H7 (cell line): ENCODE measurements at regions not wholly inside any gene's neighbourhood (a gene's known extent, or its start where the extent isn't known, plus 50 kb on each side); places are given as distances from the start of the nearest gene placed in this dataset.
"Not testable (repeated sequence)": the region's sequence is repeated elsewhere in the genome, so short reads cannot be mapped to it uniquely, and the experiment has no call there.

ENCODE experiments used
- DNase-seq: peaks from one replicate; pipeline ENCODE4 v3.0.0; 2012
- H3K27me3 ChIP-seq: 2 replicates; pipeline ENCODE4 v1.6.0; 2011; ENCODE audit warnings: mild to moderate bottlenecking, low read length; ENCODE audit not compliant: control insufficient read depth, insufficient read depth
- H3K36me3 ChIP-seq: replicated peaks from 2 replicates; pipeline ENCODE4 v1.5.1; 2011; ENCODE audit warnings: low read length; ENCODE audit not compliant: control insufficient read depth, insufficient read depth
- H3K4me3 ChIP-seq: 2 replicates; pipeline ENCODE4 v1.5.1; 2011; ENCODE audit warnings: low read depth, mild to moderate bottlenecking, control low read depth, low read length, moderate library complexity; ENCODE audit not compliant: insufficient read depth

DNA sequence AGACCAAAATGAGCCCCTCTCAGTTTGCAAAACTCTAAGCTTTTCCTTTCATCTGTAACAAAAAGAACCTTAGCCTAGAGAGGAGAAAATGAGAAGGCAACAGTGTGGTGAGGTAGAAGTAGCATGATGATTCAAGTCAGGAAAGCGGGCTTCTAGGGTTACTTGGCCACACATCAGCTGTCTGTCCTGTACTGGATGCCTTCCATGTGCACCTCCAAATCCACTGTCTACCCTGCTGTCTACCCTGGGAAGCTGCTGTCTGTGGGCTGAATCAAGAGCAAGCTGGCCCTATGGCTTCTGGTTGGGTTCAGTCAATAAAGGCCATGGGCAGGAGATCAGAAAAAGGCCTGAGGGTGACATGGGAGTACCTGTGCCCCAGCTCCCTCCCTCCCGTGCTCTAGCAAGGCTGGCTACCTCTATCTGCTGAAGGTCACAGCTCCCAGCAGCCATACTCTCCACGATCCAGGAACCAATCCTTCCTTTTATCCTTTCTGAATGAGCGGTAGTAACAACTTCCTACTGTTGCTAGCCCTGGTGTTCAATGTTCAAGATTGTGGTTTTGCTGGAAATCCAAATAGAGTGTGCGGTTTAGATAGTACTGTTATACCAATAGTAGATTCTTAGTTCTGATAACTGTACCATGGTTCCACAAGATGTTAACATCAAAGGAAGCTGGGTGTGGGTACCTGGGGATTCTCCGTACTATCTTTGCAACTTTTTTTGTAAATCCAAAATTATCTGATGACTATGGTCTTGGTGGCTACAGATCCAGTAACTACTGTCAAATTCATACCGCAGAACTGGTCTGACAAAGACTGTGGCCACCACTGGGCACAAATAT is 191.0 kb downstream of the ESM1 start:
- DNase-seq: no peak
- Histone ChIP-seq H3K36me3 (no peaks in the 10 kb centered on the region), H3K27me3 (no peaks in the 10 kb centered on the region), H3K4me3 (no peak overlapping the region)

DNA sequence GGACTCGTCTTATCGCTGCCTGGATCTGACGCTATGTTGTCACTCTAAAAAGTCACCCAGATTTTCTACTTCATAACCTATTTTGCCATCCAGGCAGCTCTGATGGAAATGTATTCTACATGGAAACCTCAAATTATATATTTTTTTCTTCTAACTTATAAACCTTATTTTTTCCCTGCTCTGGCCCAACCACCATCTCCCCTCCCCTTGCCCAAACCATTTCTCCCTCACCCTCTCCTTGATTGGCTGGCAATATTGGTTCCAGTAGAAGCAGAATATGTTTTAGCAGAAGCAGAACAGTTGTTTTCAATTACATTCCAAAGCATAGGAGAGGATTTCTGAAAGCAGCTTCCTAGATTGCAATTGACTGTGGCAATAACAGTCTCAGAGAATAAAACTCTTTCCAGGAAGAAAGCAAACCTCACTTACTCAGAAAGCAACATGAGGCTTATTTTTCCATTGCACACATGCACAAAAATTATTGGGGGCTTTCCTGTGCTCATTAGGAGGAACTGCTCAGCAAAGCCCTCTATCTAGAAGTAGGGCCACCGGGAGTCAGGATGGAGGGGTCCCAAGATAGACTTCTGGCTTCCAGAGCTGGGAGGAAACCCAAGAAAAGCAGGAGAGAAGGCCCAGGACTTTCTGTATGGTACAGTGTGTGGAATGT is 191.8 kb downstream of the ESM1 start:
- Histone ChIP-seq H3K27me3 (no peaks in the 10 kb centered on the region), H3K4me3 (no peak overlapping the region), H3K36me3 (no peaks in the 10 kb centered on the region)
- DNase-seq: no peak

DNA sequence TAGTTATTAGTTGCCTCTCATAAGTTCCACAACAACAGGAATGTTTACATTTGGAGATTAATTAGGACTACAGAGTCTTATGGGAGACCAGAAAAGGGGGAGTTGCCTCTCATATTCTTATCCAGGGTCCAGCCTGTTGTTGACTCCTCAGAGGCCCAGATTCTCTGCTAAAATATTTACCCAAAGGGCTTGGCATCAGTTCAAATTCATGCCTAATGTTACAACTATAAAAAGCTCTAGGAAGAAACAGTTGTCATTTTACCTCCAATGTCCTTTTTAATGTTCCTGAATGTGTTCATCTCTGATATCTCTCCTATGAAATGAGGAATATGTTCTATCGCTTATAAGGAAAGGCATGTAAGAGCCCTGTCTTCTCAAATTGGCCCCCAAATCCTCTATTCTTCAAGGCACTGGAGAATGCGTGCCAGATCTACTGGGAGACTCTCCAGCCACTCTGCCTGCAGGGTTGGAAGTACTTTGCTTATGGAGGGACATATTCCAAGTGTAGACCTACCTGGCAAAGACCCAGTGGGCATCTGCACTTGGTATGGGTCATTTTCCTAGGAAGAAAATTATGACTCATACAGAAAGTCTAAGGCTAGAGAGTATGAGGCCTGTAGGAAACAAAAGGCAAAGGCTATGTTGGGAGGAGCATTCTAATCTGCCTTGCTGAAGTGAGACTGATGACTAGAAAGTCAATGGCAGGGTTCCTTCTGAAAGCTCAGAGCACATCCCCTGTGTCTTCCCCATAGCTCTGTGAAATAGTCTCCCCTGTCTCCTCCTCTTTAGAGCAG is 192.6 kb downstream of the ESM1 start:
- no peak for DNase-seq
- Histone ChIP-seq H3K27me3 (no peaks in the 10 kb centered on the region), H3K36me3 (no peaks in the 10 kb centered on the region), H3K4me3 (no peak overlapping the region)

DNA sequence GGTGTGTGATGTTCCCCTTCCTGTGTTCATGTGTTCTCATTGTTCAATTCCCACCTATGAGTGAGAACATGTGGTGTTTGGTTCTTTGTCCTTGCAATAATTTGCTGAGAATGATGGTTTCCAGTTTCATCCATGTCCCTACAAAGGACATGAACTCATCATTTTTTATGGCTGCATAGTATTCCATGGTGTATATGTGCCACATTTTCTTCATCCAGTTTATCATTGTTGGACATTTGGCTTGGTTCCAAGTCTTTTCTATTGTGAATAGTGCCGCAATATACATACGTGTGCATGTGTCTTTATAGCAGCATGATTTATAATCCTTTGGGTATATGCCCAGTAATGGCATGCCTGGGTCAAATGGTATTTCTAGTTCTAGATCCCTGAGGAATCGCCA is 197.5 kb downstream of the ESM1 start:
- H3K27me3 ChIP-seq, H3K36me3 ChIP-seq, DNase-seq, H3K4me3 ChIP-seq: not testable (repeated sequence)

DNA sequence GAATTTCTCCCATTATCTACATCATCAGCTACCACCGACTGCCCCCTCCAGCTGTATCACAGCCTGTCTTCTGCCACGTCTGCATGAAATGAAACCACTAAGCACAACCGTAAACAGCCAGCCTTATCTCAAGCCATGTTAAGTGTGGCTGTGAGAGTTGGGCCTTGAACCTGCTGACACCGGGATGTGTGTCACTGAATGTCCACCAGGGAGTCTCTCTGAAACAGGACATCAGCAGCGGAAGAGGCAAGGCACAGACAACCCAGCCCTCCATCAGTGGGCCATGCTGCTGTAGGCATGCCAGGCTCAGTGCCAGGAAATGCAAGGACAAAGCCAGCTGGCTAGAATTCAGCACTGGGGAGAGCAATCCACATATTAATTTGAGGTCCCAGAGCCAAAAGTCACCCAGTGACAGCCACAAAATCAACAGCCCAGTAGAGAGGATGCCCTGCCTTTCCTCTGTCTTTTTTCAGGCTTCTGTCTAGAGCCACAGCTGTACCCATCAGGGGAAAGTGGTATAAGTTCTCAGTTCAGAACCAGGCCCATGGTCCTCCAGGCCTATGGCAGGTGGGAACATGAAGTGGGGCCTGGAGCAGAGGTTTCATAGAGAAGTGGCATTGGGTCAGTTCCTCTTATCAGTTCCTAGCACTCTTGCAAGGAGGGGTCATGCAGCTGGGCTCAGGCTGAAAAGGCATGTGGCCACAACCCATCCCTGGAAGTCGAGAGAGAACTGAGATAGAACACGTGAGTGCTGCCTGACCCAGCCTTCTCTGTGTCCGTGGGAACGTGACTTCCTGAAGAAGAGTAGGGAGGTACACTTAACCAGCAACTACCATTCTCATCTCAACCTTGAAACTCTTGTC is 199.4 kb downstream of the ESM1 start:
- H3K36me3 ChIP-seq: no peaks in the 10 kb centered on the region
- DNase-seq: no peak
- no peaks in the 10 kb centered on the region for H3K27me3 ChIP-seq
- no peak overlapping the region for H3K4me3 ChIP-seq

DNA sequence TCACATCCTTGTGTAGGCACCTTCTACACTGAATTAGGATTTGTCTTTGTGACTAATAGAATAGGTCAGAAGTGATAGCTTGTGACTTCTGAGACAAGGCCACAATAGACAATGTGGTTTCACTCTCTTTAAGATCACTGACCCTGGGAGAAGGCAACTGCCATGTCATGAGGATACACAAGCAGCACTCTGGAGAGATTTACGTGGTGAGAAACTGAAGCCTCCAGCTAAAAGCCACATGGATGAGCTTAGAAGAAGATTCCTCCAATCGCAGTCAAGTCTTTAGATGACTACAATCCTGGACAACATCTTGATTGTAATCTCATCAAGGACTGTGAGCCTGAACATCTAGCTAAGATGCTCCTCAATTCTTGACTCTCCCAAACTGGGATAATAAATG is 206.6 kb downstream of the ESM1 start:
- Histone ChIP-seq H3K4me3 (no peak overlapping the region), H3K27me3 (no peaks in the 10 kb centered on the region), H3K36me3 (no peaks in the 10 kb centered on the region)
- no peak for DNase-seq

DNA sequence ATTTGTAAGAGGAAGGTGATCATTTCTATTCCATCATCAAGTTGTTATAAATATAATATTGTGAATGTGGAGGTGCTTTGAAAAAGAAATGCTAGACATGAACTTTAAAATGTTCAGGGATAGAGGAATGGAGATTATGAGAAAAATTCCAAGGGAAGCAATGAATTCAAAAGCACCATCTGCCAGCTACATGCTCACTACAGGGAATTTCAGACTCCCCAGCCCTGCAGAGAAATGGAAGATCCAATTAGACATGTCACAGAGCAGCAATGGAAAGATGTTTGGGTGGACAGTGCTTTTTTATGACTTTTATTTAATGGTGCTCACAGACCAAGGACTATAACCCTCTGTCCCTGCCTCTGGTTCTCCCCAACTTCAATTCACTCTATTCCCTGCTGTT is 209.7 kb downstream of the ESM1 start:
- DNase-seq: no peak
- Histone ChIP-seq H3K36me3 (no peaks in the 10 kb centered on the region), H3K27me3 (no peaks in the 10 kb centered on the region), H3K4me3 (no peak overlapping the region)

DNA sequence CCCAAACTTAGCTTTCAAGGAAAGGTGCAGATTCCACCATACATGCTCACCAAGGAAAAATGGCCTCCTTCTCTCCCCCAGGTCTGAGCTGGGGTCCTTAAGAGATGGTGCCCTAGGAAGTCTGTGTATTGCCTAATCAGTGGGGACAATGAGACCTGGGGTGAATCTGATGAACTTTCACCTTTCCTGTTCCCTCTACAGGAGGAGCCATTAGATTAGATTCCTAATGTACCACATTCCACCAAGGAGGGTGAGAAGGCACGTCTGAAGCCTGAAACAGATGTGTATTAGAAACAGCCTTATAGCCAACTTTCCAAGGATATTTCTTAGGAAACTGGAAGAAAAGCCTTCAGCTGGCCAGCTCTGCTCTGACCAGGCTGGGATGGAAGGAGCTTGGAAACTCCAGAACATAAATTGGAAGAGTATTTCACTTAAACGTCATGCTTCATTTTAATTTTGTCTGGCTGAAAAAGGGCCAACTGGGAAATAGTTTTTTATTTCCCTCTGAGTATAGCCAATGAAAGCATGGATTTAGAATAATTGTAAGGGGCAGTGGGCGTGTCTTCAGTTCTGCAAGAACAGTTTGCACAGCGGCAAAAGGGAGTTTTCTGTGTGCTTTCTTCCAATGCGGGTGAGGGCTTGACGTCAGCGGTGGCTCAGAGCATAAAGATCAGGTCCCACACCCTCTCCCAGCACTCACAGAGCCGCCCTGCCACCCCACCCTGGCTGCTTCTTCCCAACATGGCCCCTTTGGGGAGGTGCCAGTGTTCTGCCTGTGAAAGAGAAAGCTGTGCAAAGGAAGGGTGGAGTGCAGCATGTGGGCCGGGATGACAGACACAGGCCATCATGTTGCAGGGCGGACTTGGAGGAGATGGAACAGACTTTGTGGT is 210.9 kb downstream of the ESM1 start:
- H3K36me3 ChIP-seq: no peaks in the 10 kb centered on the region
- DNase-seq: no peak
- H3K4me3 ChIP-seq: no peak overlapping the region
- no peaks in the 10 kb centered on the region for H3K27me3 ChIP-seq

DNA sequence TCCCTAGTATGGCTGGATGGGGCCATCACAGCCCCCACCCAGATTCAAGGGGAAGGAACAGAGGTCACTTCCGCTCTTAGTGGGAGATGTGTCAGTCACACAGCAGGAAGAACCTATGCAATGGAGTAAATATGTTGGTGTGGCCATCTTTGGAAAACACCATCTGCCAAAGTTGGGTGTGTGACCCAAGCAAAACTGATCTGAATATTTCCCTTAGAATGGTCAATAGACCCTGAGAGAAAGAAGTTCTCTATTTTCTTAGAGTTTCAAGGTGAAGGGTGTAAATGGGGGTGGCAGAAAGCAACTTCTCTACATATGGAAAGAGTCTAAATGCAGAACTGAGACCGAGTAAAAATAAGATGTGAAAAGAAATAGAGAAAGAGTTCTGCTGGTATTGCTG is 212.7 kb downstream of the ESM1 start:
- DNase-seq: no peak
- Histone ChIP-seq H3K27me3 (no peaks in the 10 kb centered on the region), H3K4me3 (no peak overlapping the region), H3K36me3 (no peaks in the 10 kb centered on the region)

DNA sequence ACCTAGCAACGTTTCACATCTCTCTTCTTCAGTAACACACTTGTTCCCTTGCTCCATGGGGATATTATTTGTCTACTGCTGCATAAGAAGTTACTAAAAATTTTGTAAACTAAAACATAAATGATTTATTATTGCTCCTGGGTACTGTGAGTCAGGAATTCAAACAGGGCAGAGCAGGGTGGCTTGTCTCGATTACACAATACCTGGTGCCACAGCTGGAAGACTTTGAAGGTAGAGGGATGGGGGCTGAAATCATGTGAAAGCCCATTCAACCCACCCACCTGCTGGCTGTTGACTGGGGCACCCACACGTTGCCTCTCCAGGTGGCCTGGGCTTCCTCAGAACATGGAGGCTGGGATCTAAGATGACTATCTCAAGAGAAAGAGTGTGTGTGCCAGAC is 213.2 kb downstream of the ESM1 start:
- H3K27me3 ChIP-seq: no peaks in the 10 kb centered on the region
- no peak overlapping the region for H3K4me3 ChIP-seq
- no peak for DNase-seq
- H3K36me3 ChIP-seq: no peaks in the 10 kb centered on the region

DNA sequence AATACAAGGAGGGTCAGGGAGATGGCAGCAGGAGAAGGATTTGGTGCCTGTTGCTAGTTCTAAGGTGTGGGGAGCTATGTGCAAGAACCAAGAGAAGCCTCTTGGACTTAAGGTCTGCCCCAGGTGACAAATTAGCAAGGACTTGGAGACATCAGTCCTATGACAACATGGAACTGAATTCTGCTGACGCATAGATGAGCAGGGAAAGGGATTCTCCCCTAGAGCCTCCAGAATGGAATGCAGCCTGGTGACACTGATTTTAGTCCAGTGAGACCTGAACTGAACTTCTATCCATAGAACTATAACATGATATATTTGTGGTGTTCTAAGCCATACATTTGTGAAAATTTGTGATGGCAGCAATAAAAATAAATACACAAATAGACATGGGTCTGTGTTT is 215.6 kb downstream of the ESM1 start:
- no peak for DNase-seq

DNA sequence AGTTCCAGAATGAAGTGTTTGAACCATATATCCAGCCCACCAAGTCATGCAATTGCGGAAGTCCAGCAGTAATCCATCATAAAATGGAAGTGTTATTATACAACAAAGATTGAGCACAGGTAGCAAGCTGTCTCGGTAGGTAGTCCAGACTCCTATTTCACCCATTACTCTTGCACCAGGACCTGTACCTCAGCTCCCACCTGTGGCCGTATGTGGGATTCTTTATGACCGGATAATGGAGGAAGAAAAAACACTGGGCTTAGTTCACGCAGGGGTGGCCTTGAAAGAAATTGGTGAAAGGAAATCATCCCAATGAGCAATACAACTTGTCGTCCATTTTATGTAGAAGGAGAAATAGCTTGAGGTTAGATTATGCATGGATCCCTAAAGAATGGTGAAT is 216.3 kb downstream of the ESM1 start:
- no peak overlapping the region for H3K4me3 ChIP-seq
- H3K36me3 ChIP-seq: no peaks in the 10 kb centered on the region
- no peaks in the 10 kb centered on the region for H3K27me3 ChIP-seq
- peak; percentile 18 for DNase-seq

More for the DNA sequence above, 215.6 kb downstream of the ESM1 start:
- Histone ChIP-seq H3K4me3 (no peak overlapping the region), H3K27me3 (no peaks in the 10 kb centered on the region), H3K36me3 (no peaks in the 10 kb centered on the region)

DNA sequence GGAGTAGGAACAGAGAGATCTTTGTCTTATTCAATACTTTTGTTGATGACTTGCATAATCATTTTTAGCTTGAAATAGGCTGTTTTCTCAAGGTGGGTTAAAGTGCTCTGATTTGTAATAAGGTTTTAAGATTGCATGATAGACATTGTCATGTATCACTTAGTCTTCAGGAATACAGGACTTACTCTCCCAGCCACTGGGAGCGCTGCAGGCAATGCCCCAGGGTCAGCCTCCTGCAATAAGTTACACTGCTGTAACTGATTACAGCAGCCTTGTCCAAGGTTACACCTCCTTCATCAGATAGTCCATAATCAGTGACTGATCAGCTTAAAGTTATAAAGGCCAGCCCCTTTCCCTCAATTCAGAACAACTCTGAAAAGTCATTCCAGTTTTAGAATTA is 218.6 kb downstream of the ESM1 start:
- Histone ChIP-seq H3K27me3 (no peaks in the 10 kb centered on the region), H3K4me3 (no peak overlapping the region), H3K36me3 (no peaks in the 10 kb centered on the region)
- no peak for DNase-seq
